ENCODE measurements at regions not wholly inside any gene's neighbourhood (a gene's known extent, or its start where the extent isn't known, plus 50 kb on each side); places are given as distances from the start of the nearest gene placed in this dataset.

- no peak for ATAC-seq
- TF ChIP-seq ZNF565 (CRISPR knock-in tag; conservative IDR thresholded peaks at IDR 0.05; ENCODE audit: low read depth) (no peak), POU6F1 (CRISPR knock-in tag; IDR thresholded peaks at IDR 0.05; ENCODE audit: borderline replicate concordance, low read depth) (no peak), TOX (CRISPR knock-in tag; IDR thresholded peaks at IDR 0.05; ENCODE audit: borderline replicate concordance) (no peak), CREB5 (CRISPR knock-in tag; IDR thresholded peaks at IDR 0.05; ENCODE audit: low read depth) (no peak), BACH2 (CRISPR knock-in tag; IDR thresholded peaks at IDR 0.05; ENCODE audit: borderline replicate concordance) (no peak), ISL1 (CRISPR knock-in tag; IDR thresholded peaks at IDR 0.05) (no peak), ESRRG (CRISPR knock-in tag; IDR thresholded peaks at IDR 0.05) (no peak), TSHZ2 (CRISPR knock-in tag; IDR thresholded peaks at IDR 0.05) (no peak), PATZ1 (CRISPR knock-in tag; IDR thresholded peaks at IDR 0.05; ENCODE audit: borderline replicate concordance) (no peak), OSR1 (CRISPR knock-in tag; IDR thresholded peaks at IDR 0.05) (no peak), ZFP30 (CRISPR knock-in tag; IDR thresholded peaks at IDR 0.05) (no peak), GLIS3 (CRISPR knock-in tag; IDR thresholded peaks at IDR 0.05) (no peak), ZNF8 (CRISPR knock-in tag; IDR thresholded peaks at IDR 0.05) (no peak), CSDC2 (CRISPR knock-in tag; IDR thresholded peaks at IDR 0.05) (no peak), ZFP3 (CRISPR knock-in tag; IDR thresholded peaks at IDR 0.05) (no peak), ZNF70 (CRISPR knock-in tag; IDR thresholded peaks at IDR 0.05) (no peak)
Measured at GRCh38 chr4:102451266-102451665, 49.9 kb upstream of the NFKB1 start.

Measured in SK-N-SH treated with all-trans-retinoic acid at 6 μM for 48 hours (cell line).